Uterus (tissue), 3 donors: ENCODE measurements at regions not wholly inside any gene's neighbourhood (a gene's known extent, or its start where the extent isn't known, plus 50 kb on each side); places are given as distances from the start of the nearest gene placed in this dataset.

Experiments
- DNase-seq, 2 donors: peaks; one replicate each; pipeline ENCODE4 v3.0.0-alpha.2; 2019 to 2020
- H3K27ac ChIP-seq, 2 donors: fragments of 200-600 bp; sonication (generic); 1 replicate in 1 of 2; 2 replicates in 1 of 2; pipeline ENCODE4 v1.5.1; 2016 to 2018
- H3K27me3 ChIP-seq, 2 donors: fragments of 200-600 bp; sonication (generic); one replicate each; pipeline ENCODE4 v1.5.1; 2018 to 2019; ENCODE audit warnings: control low read depth in 1 of 2
- H3K36me3 ChIP-seq, 2 donors: fragments of 200-600 bp; sonication (generic); one replicate each; pipeline ENCODE4 v1.5.1; 2019; ENCODE audit warnings: control low read depth in 1 of 2
- H3K4me1 ChIP-seq, 2 donors: fragments of 200-600 bp; sonication (generic); one replicate each; pipeline ENCODE4 v1.5.1; 2018 to 2019; ENCODE audit warnings: control low read depth in 1 of 2
- H3K4me3 ChIP-seq, 2 donors: fragments of 200-600 bp; sonication (generic); 1 replicate in 1 of 2; 2 replicates in 1 of 2; pipeline ENCODE4 v1.5.1; 2018 to 2019; ENCODE audit warnings: mild to moderate bottlenecking in 1 of 2
- H3K9me3 ChIP-seq, 2 donors: fragments of 200-600 bp; sonication (generic); one replicate each; pipeline ENCODE4 v1.5.1; 2019; ENCODE audit warnings: control low read depth in 1 of 2
- CTCF ChIP-seq, 4 experiments: fragments of 200-600 bp in 2 of 4; fragments of 450-650 bp in 2 of 4; sonication (generic) in 2 of 4; IDR thresholded peaks; one replicate each; pipeline ENCODE4 v1.5.1; 2016 to 2019; ENCODE audit warnings: antibody characterized with exemption in 4 of 4, mild to moderate bottlenecking in 2 of 4, moderate library complexity in 1 of 4
- POLR2A ChIP-seq, 2 donors: fragments of 450-650 bp; IDR thresholded peaks; one replicate each; pipeline ENCODE4 v1.6.1; 2016; ENCODE audit warnings: antibody characterized with exemption in 2 of 2, mild to moderate bottlenecking in 1 of 2, moderate library complexity in 1 of 2
- intact Hi-C: fragments of 100-400 bp; cut with DNase I; formaldehyde crosslinking; loops from one replicate; pipeline ENCODE4 v1.15.1; 2023; ENCODE audit warnings: low total_unique reads
- donor health status: DM: yes; HTN: yes; CAD: no.

- no peaks in the 10 kb centered on the region for H3K4me1 ChIP-seq
- no peaks in the 10 kb centered on the region for H3K27me3 ChIP-seq
- no peak overlapping the region for H3K27ac ChIP-seq
- no peak for TF ChIP-seq CTCF (IDR thresholded peaks at IDR 0.05)
- TF ChIP-seq POLR2A (IDR thresholded peaks at IDR 0.05), result no peak
- no peak for DNase-seq
- intact Hi-C loops, result no loop called here
- H3K9me3 ChIP-seq, result no peaks in the 10 kb centered on the region
- no peaks in the 10 kb centered on the region for H3K36me3 ChIP-seq
- no peak overlapping the region for H3K4me3 ChIP-seq
Measured at GRCh38 chr13:50707628-50708027, 135.9 kb downstream of the DLEU7 start.

- intact Hi-C loops, result no loop called here
- H3K4me3 ChIP-seq, result no peak overlapping the region
Measured at GRCh38 chr13:50708461-50708860, 135.0 kb downstream of the DLEU7 start.

GRCh38 chr13:50709058-50709457, 134.4 kb downstream of the DLEU7 start:
- no peaks in the 10 kb centered on the region for H3K9me3 ChIP-seq
- intact Hi-C loops, result no loop called here
- no peaks in the 10 kb centered on the region for H3K36me3 ChIP-seq
- no peak for DNase-seq
- H3K27me3 ChIP-seq, result no peaks in the 10 kb centered on the region
- H3K4me1 ChIP-seq, result no peaks in the 10 kb centered on the region
- H3K27ac ChIP-seq, result no peak overlapping the region
- TF ChIP-seq POLR2A (IDR thresholded peaks at IDR 0.05) (no peak), CTCF (IDR thresholded peaks at IDR 0.05) (no peak)
- H3K4me3 ChIP-seq, result no peak overlapping the region

More at GRCh38 chr13:50708461-50708860, 135.0 kb downstream of the DLEU7 start:
- TF ChIP-seq CTCF (IDR thresholded peaks at IDR 0.05) (no peak), POLR2A (IDR thresholded peaks at IDR 0.05) (no peak)
- Histone ChIP-seq H3K27ac (no peak overlapping the region), H3K4me1 (no peaks in the 10 kb centered on the region), H3K9me3 (no peaks in the 10 kb centered on the region), H3K27me3 (no peaks in the 10 kb centered on the region), H3K36me3 (no peaks in the 10 kb centered on the region)
- DNase-seq, result no peak

- Histone ChIP-seq H3K27ac (no peak overlapping the region), H3K36me3 (no peaks in the 10 kb centered on the region), H3K4me3 (no peak overlapping the region), H3K4me1 (no peaks in the 10 kb centered on the region), H3K9me3 (no peaks in the 10 kb centered on the region), H3K27me3 (no peaks in the 10 kb centered on the region)
- intact Hi-C loops, result no loop called here
- no peak for DNase-seq
- no peak for TF ChIP-seq POLR2A (IDR thresholded peaks at IDR 0.05)
- TF ChIP-seq CTCF (IDR thresholded peaks at IDR 0.05), result no peak
Measured at GRCh38 chr13:50711131-50711815, 132.2 kb downstream of the DLEU7 start.

GRCh38 chr13:50711996-50712395, 131.5 kb downstream of the DLEU7 start:
- Histone ChIP-seq H3K27ac (no peak overlapping the region), H3K4me1 (no peaks in the 10 kb centered on the region), H3K4me3 (no peak overlapping the region), H3K27me3 (no peaks in the 10 kb centered on the region), H3K36me3 (no peaks in the 10 kb centered on the region), H3K9me3 (no peaks in the 10 kb centered on the region)
- DNase-seq, result no peak
- intact Hi-C loops, result no loop called here
- TF ChIP-seq POLR2A (IDR thresholded peaks at IDR 0.05) (no peak), CTCF (IDR thresholded peaks at IDR 0.05) (no peak)
